ENCODE measurements at regions not wholly inside any gene's neighbourhood (a gene's known extent, or its start where the extent isn't known, plus 50 kb on each side); places are given as distances from the start of the nearest gene placed in this dataset.

- Histone ChIP-seq H4K5ac (ENCODE audit: insufficient read length, low read depth, low read length) (no peak overlapping the region), H4K91ac (replicated peaks; ENCODE audit: insufficient read length, low read length) (no peak overlapping the region), H3K36me3 (ENCODE audit: control insufficient read depth in 2 of 4, insufficient read depth in 4 of 4, low read length in 3 of 4) (no peaks in the 10 kb centered on the region), H3K27me3 (replicated peaks in 1 of 4; ENCODE audit: control insufficient read depth in 3 of 4, extremely low read depth in 1 of 4, insufficient read depth in 3 of 4, low read length in 3 of 4) (no peaks in the 10 kb centered on the region), H2BK5ac (ENCODE audit: low read depth, low read length) (no peak overlapping the region), H3K4me3 (ENCODE audit: extremely low read depth in 1 of 4, insufficient read depth in 2 of 4, low read depth in 3 of 4, low read length in 4 of 4) (no peak overlapping the region), H3K4me2 (ENCODE audit: insufficient read depth in 1 of 2, low read depth in 2 of 2, low read length in 2 of 2) (no peak overlapping the region), H3K56ac (replicated peaks; ENCODE audit: insufficient read length, low read depth, low read length) (no peak overlapping the region), H2BK120ac (replicated peaks; ENCODE audit: low read depth, low read length) (no peak overlapping the region), H3K14ac (ENCODE audit: insufficient read length) (no peak overlapping the region), H3K4me1 (replicated peaks in 1 of 4; ENCODE audit: control insufficient read depth in 3 of 4, insufficient read depth in 4 of 4, low read length in 3 of 4) (0 out of 7 replicates have a peak, but pooled peaks cover 0 to 2% (median 0%) of the 10 kb centered on the region in 4 experiments), H2BK15ac (ENCODE audit: low read length) (no peak overlapping the region), H3K9me3 (ENCODE audit: insufficient read depth in 2 of 2, low read depth in 1 of 2, low read length in 1 of 2) (no peaks in the 10 kb centered on the region), H4K8ac (ENCODE audit: extremely low read depth, insufficient read depth, low read length) (no peak overlapping the region), H3K79me1 (ENCODE audit: low read depth, low read length) (no peaks in the 10 kb centered on the region), H2BK12ac (ENCODE audit: low read depth, low read length) (no peak overlapping the region), H4K20me1 (replicated peaks in 1 of 2; ENCODE audit: control insufficient read depth in 1 of 2, insufficient read depth in 2 of 2, low read length in 2 of 2) (no peaks in the 10 kb centered on the region), H3K23ac (ENCODE audit: insufficient read length) (no peak overlapping the region), H3K23me2 (ENCODE audit: low read depth, low read length) (no peaks in the 10 kb centered on the region), H3K18ac (ENCODE audit: extremely low read depth, low read length) (no peak overlapping the region), H3K9ac (replicated peaks in 1 of 4; ENCODE audit: extremely low read depth in 1 of 4, low read depth in 3 of 4, low read length in 3 of 4) (no peak overlapping the region), H2AFZ (ENCODE audit: low read length) (no peak overlapping the region), H3K27ac (ENCODE audit: low read depth, low read length) (no peak overlapping the region), H3K4ac (replicated peaks; ENCODE audit: insufficient read length, low read depth, low read length) (no peak overlapping the region), H3K79me2 (ENCODE audit: control insufficient read depth in 1 of 2, insufficient read depth in 2 of 2, low read length in 2 of 2) (no peaks in the 10 kb centered on the region), H2BK20ac (ENCODE audit: low read length) (no peak overlapping the region), H2AK5ac (ENCODE audit: low read depth, low read length) (no peak overlapping the region)
- 93% methylated on average over 2 of the region's 2 CpGs; no CpG with 5 or more reads in 1 of the 2 experiments for WGBS, 2 experiments (ENCODE audit: extremely low coverage in 1 of 2, insufficient coverage in 1 of 2, insufficient read length in 1 of 2, insufficient replicate concordance in 2 of 2, low coverage in 1 of 2, low lambda C conversion rate in 2 of 2, missing lambda C conversion rate in 1 of 2)
- FAIRE-seq (no peak), DNase-seq (ENCODE audit: low read depth in 1 of 2, low spot score in 2 of 2) (no peak)
- POLR2A ChIA-PET (ENCODE audit: partially characterized antibody) = no interaction called here
- CTCF ChIA-PET (ENCODE audit: partially characterized antibody) = interaction anchor here (1.0 to 2.4 kb wide), 3 partner anchors 9 to 84 kb away, joined by 3 to 17 read pairs (median 3); no protein-coding TSS in a partner anchor
- TF ChIP-seq ASH2L (IDR thresholded peaks at IDR 0.05; ENCODE audit: low read length) = no peak
- TF ChIP-seq RNF2 (IDR thresholded peaks at IDR 0.05; ENCODE audit: borderline replicate concordance, low read depth, low read length, missing control alignments, poor library complexity, severe bottlenecking) = no peak
- TF ChIP-seq CREB1 (IDR thresholded peaks at IDR 0.05) = no peak
- TF ChIP-seq KDM1A (IDR thresholded peaks at IDR 0.05; ENCODE audit: borderline replicate concordance, low read length) = no peak
- no peak for TF ChIP-seq SIRT6 (IDR thresholded peaks at IDR 0.05; ENCODE audit: low read length)
- TF ChIP-seq TBP (IDR thresholded peaks at IDR 0.05; ENCODE audit: low read depth, low read length) = no peak
- no peak for TF ChIP-seq CHD2 (IDR thresholded peaks at IDR 0.05; ENCODE audit: low read length)
- no peak for TF ChIP-seq SAP30 (IDR thresholded peaks at IDR 0.05; ENCODE audit: insufficient read depth, insufficient replicate concordance, low read length)
- TF ChIP-seq CBX5 (IDR thresholded peaks at IDR 0.05; ENCODE audit: low read depth, low read length) = no peak
- no peak for TF ChIP-seq CBX8 (IDR thresholded peaks at IDR 0.05; ENCODE audit: borderline replicate concordance, low read depth, low read length)
- TF ChIP-seq TAF1 (IDR thresholded peaks at IDR 0.05; ENCODE audit: low read depth, low read length) = no peak
- no peak for TF ChIP-seq ATF2 (IDR thresholded peaks at IDR 0.05; ENCODE audit: low read length)
These were observed 299.0 kb downstream of the TRIB2 start for GRCh38 chr2:13015532-13016320.

All from H1 (cell line).